Thyroid gland (tissue), 4 donors: ENCODE measurements at regions not wholly inside any gene's neighbourhood (a gene's known extent, or its start where the extent isn't known, plus 50 kb on each side); places are given as distances from the start of the nearest gene placed in this dataset.
"Not testable (repeated sequence)": the region's sequence is repeated elsewhere in the genome, so short reads cannot be mapped to it uniquely, and the experiment has no call there.

ENCODE experiments used
- DNase-seq, 2 donors: peaks; one replicate each; pipeline ENCODE4 v3.0.0-alpha.2; 2019
- H3K27ac ChIP-seq, 3 donors: fragments of 200-600 bp; sonication (generic); 1 replicate in 2 of 3; 2 replicates in 1 of 3; pipeline ENCODE4 v1.5.1; 2016 to 2019; ENCODE audit warnings: mild to moderate bottlenecking in 1 of 3, moderate library complexity in 1 of 3
- H3K27me3 ChIP-seq: fragments of 200-600 bp; sonication (generic); one replicate; pipeline ENCODE4 v1.5.1; 2019
- H3K36me3 ChIP-seq, 2 donors: fragments of 200-600 bp; sonication (generic); one replicate each; pipeline ENCODE4 v1.5.1; 2016 to 2019
- H3K4me1 ChIP-seq, 2 donors: fragments of 200-600 bp; sonication (generic); one replicate each; pipeline ENCODE4 v1.5.1; 2017 to 2019
- H3K4me3 ChIP-seq, 3 donors: fragments of 200-600 bp; sonication (generic); replicated peaks in 1 of 3; 1 replicate in 2 of 3; 2 replicates in 1 of 3; pipeline ENCODE4 v1.5.1; 2016; ENCODE audit warnings: mild to moderate bottlenecking in 1 of 3
- H3K9me3 ChIP-seq: fragments of 200-600 bp; sonication (generic); one replicate; pipeline ENCODE4 v1.5.1; 2017
- CTCF ChIP-seq, 6 experiments: fragments of 200-600 bp in 3 of 6; fragments of 450-650 bp in 3 of 6; sonication (generic) in 3 of 6; IDR thresholded peaks; one replicate each; pipeline ENCODE4 v1.5.1; 2016 to 2019; ENCODE audit warnings: antibody characterized with exemption in 6 of 6, mild to moderate bottlenecking in 2 of 6, inconsistent platforms in 1 of 6, moderate library complexity in 1 of 6
- POLR2A ChIP-seq, 2 donors: fragments of 450-650 bp; IDR thresholded peaks; one replicate each; pipeline ENCODE4 v1.6.1; 2017; ENCODE audit warnings: antibody characterized with exemption in 2 of 2, mild to moderate bottlenecking in 2 of 2, moderate library complexity in 1 of 2
- WGBS, 2 donors: methylation state at CpG; one replicate each; pipeline ENCODE4 v1.1.5; 2017; 5-methylcytosine and 5-hydroxymethylcytosine counted together
- intact Hi-C: fragments of 100-400 bp; cut with DNase I; formaldehyde crosslinking; loops from one replicate; pipeline ENCODE4 v1.15.1; 2023

- no peaks in the 10 kb centered on the region for H3K9me3 ChIP-seq
- WGBS, 2 donors = 74 to 79% methylated on average over 3 of the region's 3 CpGs
- intact Hi-C loops = no loop called here
Measured at GRCh38 chr4:60724623-60725022, 475.5 kb upstream of the ADGRL3 start.

GRCh38 chr4:60726779-60727178 is 473.3 kb upstream of the ADGRL3 start:
- H3K27me3 ChIP-seq = no peaks in the 10 kb centered on the region
- no peaks in the 10 kb centered on the region for H3K36me3 ChIP-seq
- H3K9me3 ChIP-seq = no peaks in the 10 kb centered on the region
- TF ChIP-seq CTCF (IDR thresholded peaks at IDR 0.05) = no peak
- H3K4me3 ChIP-seq = no peak overlapping the region
- no peak for DNase-seq
- no peak overlapping the region for H3K27ac ChIP-seq
- intact Hi-C loops = no loop called here
- no peaks in the 10 kb centered on the region for H3K4me1 ChIP-seq

More at GRCh38 chr4:60724623-60725022, 475.5 kb upstream of the ADGRL3 start:
- no peaks in the 10 kb centered on the region for H3K27me3 ChIP-seq
- TF ChIP-seq POLR2A (IDR thresholded peaks at IDR 0.05) = no peak
- TF ChIP-seq CTCF (IDR thresholded peaks at IDR 0.05) = no peak
- H3K36me3 ChIP-seq = no peaks in the 10 kb centered on the region
- DNase-seq = no peak
- no peak overlapping the region for H3K4me3 ChIP-seq
- H3K27ac ChIP-seq = no peak overlapping the region
- no peaks in the 10 kb centered on the region for H3K4me1 ChIP-seq

- H3K27me3 ChIP-seq = no peaks in the 10 kb centered on the region
- TF ChIP-seq CTCF (IDR thresholded peaks at IDR 0.05) = no peak
- no peak for TF ChIP-seq POLR2A (IDR thresholded peaks at IDR 0.05)
- no peaks in the 10 kb centered on the region for H3K4me1 ChIP-seq
- no peak overlapping the region for H3K4me3 ChIP-seq
- intact Hi-C loops = no loop called here
- no peaks in the 10 kb centered on the region for H3K36me3 ChIP-seq
- no peak for DNase-seq
- H3K27ac ChIP-seq = no peak overlapping the region
- H3K9me3 ChIP-seq = no peaks in the 10 kb centered on the region
Measured at GRCh38 chr4:60729194-60729593, 470.9 kb upstream of the ADGRL3 start.

- intact Hi-C loops, H3K27ac ChIP-seq, H3K4me3 ChIP-seq, H3K9me3 ChIP-seq, H3K27me3 ChIP-seq, H3K4me1 ChIP-seq, DNase-seq, H3K36me3 ChIP-seq: not testable (repeated sequence)
- WGBS, 2 donors = 63 to 65% methylated on average over 3 of the region's 3 CpGs
Measured at GRCh38 chr4:60729764-60730163, 470.4 kb upstream of the ADGRL3 start.

GRCh38 chr4:60737858-60738257 is 462.3 kb upstream of the ADGRL3 start:
- H3K27ac ChIP-seq = no peak overlapping the region
- no peaks in the 10 kb centered on the region for H3K9me3 ChIP-seq
- no peaks in the 10 kb centered on the region for H3K27me3 ChIP-seq
- no peaks in the 10 kb centered on the region for H3K4me1 ChIP-seq
- H3K4me3 ChIP-seq = no peak overlapping the region
- TF ChIP-seq CTCF (IDR thresholded peaks at IDR 0.05) (no peak), POLR2A (IDR thresholded peaks at IDR 0.05) (no peak)
- DNase-seq = no peak
- H3K36me3 ChIP-seq = no peaks in the 10 kb centered on the region
- intact Hi-C loops = no loop called here
- WGBS, 2 donors = 46 to 49% methylated on average over 2 of the region's 2 CpGs

GRCh38 chr4:60743654-60744053 is 456.5 kb upstream of the ADGRL3 start:
- Histone ChIP-seq H3K4me3 (no peak overlapping the region), H3K4me1 (no peaks in the 10 kb centered on the region), H3K9me3 (no peaks in the 10 kb centered on the region), H3K27ac (no peak overlapping the region), H3K27me3 (no peaks in the 10 kb centered on the region), H3K36me3 (no peaks in the 10 kb centered on the region)
- intact Hi-C loops = no loop called here
- TF ChIP-seq CTCF (IDR thresholded peaks at IDR 0.05) (no peak), POLR2A (IDR thresholded peaks at IDR 0.05) (no peak)
- WGBS, 2 donors = 56 to 63% methylated on average over 1 of the region's 1 CpG
- no peak for DNase-seq
